ENCODE measurements at regions not wholly inside any gene's neighbourhood (a gene's known extent, or its start where the extent isn't known, plus 50 kb on each side); places are given as distances from the start of the nearest gene placed in this dataset.

GRCh38 chr6:132868057-132868456, 53.7 kb downstream of the RPS12 start:
- ATAC-seq = no peak

DNA sequence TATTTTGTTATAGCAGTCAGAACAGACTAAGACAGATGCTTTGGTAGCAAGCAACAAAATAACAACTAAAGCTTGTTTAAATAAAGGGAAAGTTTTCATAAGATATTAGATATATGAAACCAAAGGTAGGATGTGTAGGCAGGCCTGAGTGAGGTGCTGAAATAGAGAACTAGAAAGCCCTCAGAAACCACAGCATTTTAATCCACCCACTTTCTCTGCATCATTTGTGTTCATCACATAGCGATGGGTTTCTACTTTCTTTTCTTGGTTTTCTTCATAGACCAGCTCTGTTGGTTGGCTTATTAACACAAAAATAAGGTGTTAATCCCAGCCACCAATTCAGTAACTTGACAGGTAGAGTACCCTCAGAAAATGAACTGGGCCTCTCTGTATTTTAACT, 58.6 kb downstream of the RPS12 start:
- no peak for ATAC-seq

DNA sequence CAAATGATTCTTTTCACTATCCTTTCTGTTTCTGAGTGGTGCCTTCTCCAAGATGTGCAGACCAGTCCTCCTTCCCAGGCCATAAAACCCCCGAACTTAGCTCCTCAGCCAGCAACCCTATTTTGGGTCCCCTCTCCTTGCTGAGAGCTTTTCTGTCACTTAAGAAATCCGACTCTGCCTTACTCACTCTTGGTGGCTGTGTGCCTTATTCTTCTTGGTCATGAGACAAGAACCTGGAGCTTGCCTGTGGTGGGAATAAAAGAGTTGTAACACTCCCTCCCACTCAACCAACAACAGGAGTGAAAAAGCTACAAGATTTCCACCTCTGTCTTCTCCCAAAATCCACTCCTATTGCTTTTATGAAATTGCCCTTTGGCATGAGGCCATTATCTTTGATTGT, 62.6 kb downstream of the RPS12 start:
- no peak for ATAC-seq

DNA sequence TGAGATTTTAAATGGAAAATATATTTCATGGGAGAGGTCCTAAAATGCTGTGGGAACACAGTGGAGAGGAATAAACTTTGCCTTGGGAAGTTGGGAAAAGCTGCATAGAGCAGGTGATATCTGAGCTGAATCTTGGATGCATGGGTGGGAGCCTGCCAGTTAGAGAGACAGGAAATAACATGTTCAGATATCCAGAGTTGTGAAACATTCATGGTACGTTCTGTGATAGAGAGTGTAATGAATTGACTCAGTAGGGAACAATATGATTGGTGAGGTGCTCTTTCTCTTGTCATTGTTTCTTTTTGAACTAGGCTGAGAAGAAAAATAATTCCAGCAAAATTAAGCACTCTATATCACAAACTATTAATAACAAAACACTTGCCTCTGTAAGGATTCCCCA, 72.8 kb downstream of the RPS12 start:
- ATAC-seq = no peak

GRCh38 chr6:132888701-132889100, 74.3 kb downstream of the RPS12 start:
- ATAC-seq = no peak

DNA sequence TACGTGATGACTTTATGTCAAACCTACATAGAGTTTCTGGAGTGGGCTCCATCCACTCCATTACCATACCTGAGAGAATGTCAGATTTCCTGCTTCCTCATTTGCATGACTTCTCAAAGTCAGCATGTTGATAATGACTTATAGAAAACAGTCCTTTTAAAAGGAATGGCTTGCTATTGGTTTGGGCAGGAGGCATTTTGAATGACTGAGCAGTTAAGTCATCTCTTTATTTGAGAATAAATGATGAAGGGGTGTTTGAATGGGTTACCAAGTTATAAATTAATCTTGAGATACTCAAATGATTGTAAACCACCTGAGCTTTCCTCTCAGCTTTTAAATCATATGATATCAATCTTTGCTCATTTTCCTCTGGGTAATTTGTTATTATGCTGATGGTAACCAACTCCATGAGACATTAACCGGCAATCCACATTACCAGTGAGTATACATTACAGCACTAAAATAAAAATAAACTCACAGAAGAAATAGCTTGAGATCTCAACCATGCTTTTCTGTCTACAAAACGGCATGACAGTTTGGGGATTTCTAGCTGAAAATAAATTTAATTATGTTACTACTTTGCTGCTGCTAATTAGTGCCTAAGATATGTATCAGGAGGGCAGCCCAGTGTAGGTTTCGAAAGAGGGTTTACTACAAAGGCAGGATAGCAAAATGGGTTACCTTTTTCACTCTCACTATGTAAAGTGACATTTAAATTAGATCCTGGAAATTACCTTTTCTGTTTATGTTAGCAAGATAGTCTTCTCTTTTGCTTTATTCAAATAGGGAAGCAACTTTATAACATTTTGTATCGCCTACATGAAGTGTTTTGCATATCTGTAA, 78.8 kb downstream of the RPS12 start:
- no peak for ATAC-seq

DNA sequence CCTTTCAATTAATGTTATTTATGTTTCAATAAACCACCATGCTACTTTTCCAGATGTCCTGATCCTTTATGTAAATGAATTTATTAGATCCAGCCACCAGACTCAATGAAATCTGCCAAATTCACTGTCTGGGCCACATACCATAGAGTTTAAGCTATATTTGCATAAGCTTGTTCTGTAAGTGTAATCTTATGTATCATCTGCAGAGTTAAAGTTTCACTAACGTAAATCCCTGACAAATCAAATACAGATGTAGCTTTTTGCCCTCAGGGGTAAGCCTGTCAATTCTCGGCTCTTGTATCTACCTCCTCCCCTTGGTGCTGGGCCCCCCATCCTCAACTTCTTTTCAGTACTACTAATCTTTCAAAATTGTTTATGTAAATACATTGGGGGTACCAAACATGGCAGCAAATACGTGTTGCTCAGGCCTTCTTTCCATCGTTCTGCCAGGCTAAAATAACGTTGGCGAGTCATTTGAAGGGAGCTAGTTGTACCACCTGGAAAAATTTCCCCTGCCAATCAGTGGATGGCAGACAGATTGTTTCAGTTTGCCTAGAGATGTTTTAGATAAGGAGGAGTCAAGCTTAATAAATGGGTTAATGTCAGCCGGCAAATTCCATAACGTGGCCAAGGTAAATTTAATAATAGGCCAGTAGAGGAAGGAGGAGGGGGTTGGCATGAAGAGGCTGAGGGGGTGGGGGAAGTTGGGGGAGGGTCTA, 79.6 kb downstream of the RPS12 start:
- ATAC-seq = no peak

GRCh38 chr6:132898376-132898775, 84.0 kb downstream of the RPS12 start:
- no peak for ATAC-seq

DNA sequence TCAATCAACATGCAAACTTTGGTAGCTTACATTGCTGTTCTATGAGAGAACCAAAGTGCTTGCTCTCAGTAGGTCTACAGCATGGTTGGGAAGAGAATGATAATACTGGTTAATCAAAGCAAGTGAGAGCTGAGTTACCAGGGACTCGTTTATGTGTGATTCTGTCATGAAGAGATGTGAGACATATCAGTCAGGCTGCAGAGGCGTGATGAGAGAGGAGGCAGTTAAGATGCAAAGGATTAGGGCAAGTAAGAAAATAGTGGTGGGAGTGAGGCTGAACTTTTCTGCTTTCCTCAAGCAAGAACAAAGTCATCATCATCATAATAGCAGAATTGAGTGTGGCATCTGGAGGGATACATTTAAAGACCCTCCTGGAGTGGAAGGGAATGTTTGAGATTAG, 86.5 kb downstream of the RPS12 start:
- no peak for ATAC-seq

- no peak for ATAC-seq
These were observed 88.5 kb downstream of the RPS12 start for GRCh38 chr6:132902901-132903300.

DNA sequence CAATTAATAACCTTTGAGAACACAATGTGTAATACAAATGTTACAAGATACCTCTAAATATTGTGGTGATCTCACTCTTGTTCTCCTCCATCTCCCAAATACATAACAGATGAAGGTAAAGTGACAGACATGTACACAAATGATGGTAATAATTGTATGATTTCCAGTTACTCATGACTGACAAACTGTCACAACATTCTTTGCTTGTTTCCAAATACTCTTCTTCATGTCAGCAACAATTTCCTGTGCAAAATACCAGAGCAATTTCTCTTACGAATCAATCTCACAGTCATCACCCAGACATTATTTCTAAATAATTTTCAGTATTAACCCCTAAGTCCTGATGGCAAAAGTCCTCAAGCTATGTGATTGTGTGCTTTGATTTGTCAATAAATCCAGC, 92.9 kb downstream of the RPS12 start:
- no peak for ATAC-seq

DNA sequence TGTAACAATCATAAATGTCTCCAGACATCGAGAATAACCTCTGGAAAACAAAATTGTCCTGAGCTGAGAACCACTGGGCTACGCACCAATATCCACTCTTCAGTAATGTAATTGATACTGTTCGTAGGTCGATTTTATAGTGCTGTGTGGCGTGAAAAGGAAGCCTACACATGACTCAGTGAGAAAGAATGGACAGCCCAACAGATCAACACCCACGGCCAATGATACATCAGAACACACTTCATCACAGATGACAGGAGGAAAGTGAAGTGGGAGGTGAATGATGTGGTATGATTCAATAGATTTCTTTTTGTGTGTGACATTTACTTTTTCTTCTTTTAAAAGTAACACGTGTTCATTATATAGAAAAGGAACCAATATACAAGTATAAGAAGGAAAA, 93.5 kb downstream of the RPS12 start:
- ATAC-seq = no peak

GRCh38 chr6:132909742-132910141, 95.4 kb downstream of the RPS12 start:
- ATAC-seq = no peak

- ATAC-seq = no peak
These were observed 96.4 kb downstream of the RPS12 start for GRCh38 chr6:132910759-132911158.

- ATAC-seq = no peak
These were observed 104.9 kb downstream of the RPS12 start for GRCh38 chr6:132919045-132919860.

GRCh38 chr6:132927713-132928112, 113.3 kb downstream of the RPS12 start:
- no peak for ATAC-seq

DNA sequence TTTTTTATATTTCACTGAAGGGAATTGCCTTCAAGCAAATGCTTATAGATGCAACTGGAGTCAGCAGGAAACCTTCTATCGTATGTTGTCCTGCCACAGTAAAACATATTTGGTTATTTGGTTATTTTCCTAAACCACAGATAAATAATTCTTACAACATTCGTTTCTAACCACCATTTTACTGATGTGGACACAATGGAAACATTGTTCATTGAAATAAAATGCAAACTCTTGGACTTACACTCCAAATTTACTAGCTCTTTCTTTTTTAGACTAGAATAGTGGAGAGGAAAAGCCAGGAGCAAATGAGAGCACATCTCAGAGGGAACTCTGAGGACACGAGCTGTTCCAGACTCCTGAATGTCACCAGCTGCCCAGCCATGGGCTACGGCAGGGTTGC, 114.8 kb downstream of the RPS12 start:
- no peak for ATAC-seq

DNA sequence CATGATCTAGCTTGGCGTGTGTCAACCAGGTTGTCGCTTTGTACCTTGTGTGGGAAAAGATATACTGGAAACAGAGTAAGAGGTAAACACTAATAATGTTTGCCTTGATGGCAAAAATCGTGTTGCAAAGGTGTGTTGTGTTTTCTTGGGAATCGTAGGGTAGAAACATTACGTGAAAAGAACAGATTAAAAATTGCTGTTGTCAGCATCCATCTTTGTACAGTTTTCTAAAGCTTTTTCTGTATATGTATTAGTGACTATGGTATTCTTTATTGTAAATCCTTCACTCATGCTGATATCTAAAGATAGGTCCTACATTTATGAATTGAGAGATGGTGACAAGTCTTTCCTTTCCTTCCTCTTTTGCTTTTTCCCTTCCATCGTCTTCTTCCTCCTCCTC, 116.9 kb downstream of the RPS12 start:
- no peak for ATAC-seq

GRCh38 chr6:132931936-132932514, 117.7 kb downstream of the RPS12 start:
- ATAC-seq = no peak

GRCh38 chr6:132932588-132932987, 118.2 kb downstream of the RPS12 start:
- ATAC-seq = no peak

DNA sequence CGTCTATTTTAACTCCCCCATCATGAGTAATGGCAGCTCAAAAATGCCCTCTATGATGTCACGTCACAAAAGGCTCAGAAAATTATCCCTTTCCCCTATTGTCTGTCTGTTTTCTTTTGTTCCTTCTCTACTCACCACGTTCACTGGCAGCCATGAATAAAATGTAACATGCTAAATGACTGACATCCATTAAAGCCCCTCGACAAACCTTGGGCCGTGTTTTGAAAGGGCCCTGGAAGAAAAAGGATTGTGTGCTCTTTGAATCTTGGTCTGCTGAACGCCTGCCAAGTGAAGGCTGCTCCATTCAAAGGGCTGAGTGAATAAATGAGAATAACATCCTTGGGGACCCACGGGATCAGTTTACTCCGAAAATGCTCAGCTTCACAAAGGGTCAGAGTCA, 118.7 kb downstream of the RPS12 start:
- no peak for ATAC-seq

DNA sequence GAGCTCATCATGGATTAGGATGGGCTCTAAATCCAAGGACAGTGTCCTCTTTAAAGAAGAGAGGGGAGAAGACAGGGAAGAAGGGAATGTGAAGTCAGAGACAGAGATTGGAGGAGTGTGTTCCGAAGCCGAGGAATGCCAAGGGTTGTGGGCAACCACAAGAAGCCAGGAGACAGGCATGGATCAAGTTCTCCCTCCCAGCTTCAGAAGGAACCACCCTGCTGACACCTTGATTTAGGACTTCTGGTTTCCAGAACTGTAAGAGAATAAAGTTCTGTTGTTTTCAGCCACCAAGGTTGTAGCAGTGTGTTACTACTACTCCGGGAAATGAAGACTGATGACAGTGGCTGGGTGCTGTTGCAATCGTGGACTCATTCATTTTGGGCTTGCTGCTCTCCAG, 120.1 kb downstream of the RPS12 start:
- ATAC-seq = no peak

- ATAC-seq = no peak
These were observed 122.3 kb downstream of the RPS12 start for GRCh38 chr6:132936646-132937045.
